IMR-90 (cell line): ENCODE measurements at regions not wholly inside any gene's neighbourhood (a gene's known extent, or its start where the extent isn't known, plus 50 kb on each side); places are given as distances from the start of the nearest gene placed in this dataset.
"Not testable (repeated sequence)": the region's sequence is repeated elsewhere in the genome, so short reads cannot be mapped to it uniquely, and the experiment has no call there.

ENCODE experiments used
- ATAC-seq: fragments of 200-7000 bp; cut with Tn5 transposase; 2 replicates; pipeline ENCODE4 v1.9.1; 2020; ENCODE audit warnings: low read depth, mild to moderate bottlenecking, moderate library complexity
- BruUV-seq: library from RNA; stranded (reverse); fragments of 400-500 nt; replicated peaks from 2 replicates; lab custom pipeline; 2021; lab: Mats Ljungman, UMichigan
- CTCF ChIA-PET: fragments of 300-600 bp; formaldehyde crosslinking; extraction: SDS; loops from one replicate; lab custom pipeline; 2021; ENCODE audit warnings: antibody characterized with exemption; lab: Yijun Ruan, JAX
- POLR2A ChIA-PET: fragments of 300-600 bp; sonication (Branson Sonifier 250); formaldehyde crosslinking; loops from one replicate; lab custom pipeline; 2022; ENCODE audit warnings: antibody characterized with exemption; ENCODE audit not compliant: unreplicated experiment; lab: Charles Lee
- DNase-seq: peaks from one replicate; pipeline ENCODE4 v3.0.0; 2013
- H2AFZ ChIP-seq: replicated peaks from 2 replicates; pipeline ENCODE3; 2013; ENCODE audit warnings: low read length, mild to moderate bottlenecking; ENCODE audit not compliant: poor library complexity
- H2AK5ac ChIP-seq: 2 replicates; pipeline ENCODE4 v1.6.1; 2013; ENCODE audit warnings: low read depth, low read length, inconsistent platforms
- H2AK9ac ChIP-seq: replicated peaks from 2 replicates; pipeline ENCODE3; 2013; ENCODE audit warnings: mild to moderate bottlenecking, low read depth, low read length, moderate library complexity; ENCODE audit not compliant: poor library complexity
- H2BK120ac ChIP-seq: 2 replicates; pipeline ENCODE4 v1.6.1; 2013; ENCODE audit warnings: low read depth, low read length, inconsistent platforms
- H2BK15ac ChIP-seq: 3 replicates; pipeline ENCODE4 v1.6.1; 2013; ENCODE audit warnings: low read depth, low read length, inconsistent platforms
- H2BK20ac ChIP-seq: 2 replicates; pipeline ENCODE4 v1.6.1; 2013; ENCODE audit warnings: low read depth, mild to moderate bottlenecking, inconsistent platforms, low read length, moderate library complexity
- H2BK5ac ChIP-seq: 2 replicates; pipeline ENCODE4 v1.6.1; 2013; ENCODE audit warnings: mild to moderate bottlenecking, low read depth, low read length, inconsistent platforms; ENCODE audit not compliant: poor library complexity, severe bottlenecking
- H3K14ac ChIP-seq: replicated peaks from 2 replicates; pipeline ENCODE4 v1.6.1; 2013; ENCODE audit warnings: low read depth, low read length, inconsistent platforms
- H3K18ac ChIP-seq: 2 replicates; pipeline ENCODE4 v1.6.1; 2013; ENCODE audit warnings: low read depth, low read length, control low read depth
- H3K23ac ChIP-seq: 2 replicates; pipeline ENCODE4 v1.6.1; 2013; ENCODE audit warnings: low read depth, low read length, inconsistent platforms
- H3K27ac ChIP-seq: 2 replicates; pipeline ENCODE4 v1.5.1; 2013; ENCODE audit warnings: mild to moderate bottlenecking, control low read depth, low read length; ENCODE audit not compliant: insufficient read depth
- H3K27me3 ChIP-seq: 2 replicates; pipeline ENCODE4 v1.6.1; 2013; ENCODE audit warnings: low read length; ENCODE audit not compliant: control insufficient read depth, insufficient read depth
- H3K36me3 ChIP-seq: 2 replicates; pipeline ENCODE4 v1.6.1; 2013; ENCODE audit warnings: low read length, mixed read lengths; ENCODE audit not compliant: control insufficient read depth, insufficient read depth
- H3K4ac ChIP-seq: 2 replicates; pipeline ENCODE4 v1.6.1; 2013; ENCODE audit warnings: low read depth, low read length, inconsistent platforms
- H3K4me1 ChIP-seq: 2 replicates; pipeline ENCODE4 v1.6.1; 2013; ENCODE audit warnings: low read length, mixed read lengths; ENCODE audit not compliant: control insufficient read depth, insufficient read depth
- H3K4me2 ChIP-seq: 2 replicates; pipeline ENCODE4 v1.6.1; 2013; ENCODE audit warnings: low read depth, mild to moderate bottlenecking, control low read depth, low read length, moderate library complexity
- H3K4me3 ChIP-seq: 2 replicates; pipeline ENCODE4 v1.5.1; 2013; ENCODE audit warnings: low read depth, mild to moderate bottlenecking, control low read depth, low read length, moderate library complexity; ENCODE audit not compliant: insufficient read depth
- H3K56ac ChIP-seq: 2 replicates; pipeline ENCODE4 v1.6.1; 2013; ENCODE audit warnings: low read length, inconsistent platforms; ENCODE audit not compliant: insufficient read depth; ENCODE audit errors: extremely low read depth
- H3K79me1 ChIP-seq, 2 experiments: 2 replicates each; pipeline ENCODE4 v1.6.1; 2013; ENCODE audit warnings: low read length in 2 of 2, inconsistent platforms in 1 of 2, low read depth in 1 of 2
- H3K9ac ChIP-seq: 2 replicates; pipeline ENCODE4 v1.6.1; 2013; ENCODE audit warnings: low read depth, low read length, control low read depth
- H3K9me1 ChIP-seq: 2 replicates; pipeline ENCODE4 v1.6.1; 2013; ENCODE audit warnings: low read length, inconsistent platforms; ENCODE audit not compliant: insufficient read depth
- H3K9me3 ChIP-seq: 2 replicates; pipeline ENCODE4 v1.6.1; 2013; ENCODE audit warnings: low read length; ENCODE audit not compliant: control insufficient read depth, insufficient read depth
- H4K20me1 ChIP-seq: 2 replicates; pipeline ENCODE4 v1.6.1; 2013; ENCODE audit warnings: low read length, inconsistent platforms; ENCODE audit not compliant: insufficient read depth
- H4K5ac ChIP-seq: 2 replicates; pipeline ENCODE4 v1.6.1; 2013; ENCODE audit warnings: mild to moderate bottlenecking, low read depth, low read length, control low read depth
- H4K8ac ChIP-seq, 2 experiments: 2 replicates each; pipeline ENCODE4 v1.6.1; 2013; ENCODE audit warnings: low read depth in 2 of 2, low read length in 2 of 2, control low read depth in 1 of 2, inconsistent platforms in 1 of 2
- H4K91ac ChIP-seq: 2 replicates; pipeline ENCODE4 v1.6.1; 2013; ENCODE audit warnings: low read depth, low read length, inconsistent platforms; ENCODE audit not compliant: insufficient read depth
- CHD1 ChIP-seq: IDR thresholded peaks from 2 replicates; pipeline ENCODE4 v1.6.1; 2012; ENCODE audit warnings: low read depth, low read length, improper control_type of control experiment
- WGBS, 2 experiments: methylation state at CpG; one replicate each; pipeline versions ENCODE4 v1.1.5 to v1.1.7; 2013; ENCODE audit warnings: missing lambda C conversion rate in 2 of 2; ENCODE audit not compliant: insufficient read length in 1 of 2; ENCODE audit errors: extremely low coverage in 2 of 2; 5-methylcytosine and 5-hydroxymethylcytosine counted together
- dilution Hi-C: fragments of 300-500 bp; cut with HindIII; formaldehyde crosslinking; loops from one replicate; pipeline ENCODE4 v1.14.3; 2018; ENCODE audit warnings: low sequenced_read_pairs; ENCODE audit not compliant: unreplicated experiment
- in situ Hi-C: fragments of 300-500 bp; cut with MboI; formaldehyde crosslinking; loops from 3 replicates; pipeline ENCODE4 v1.14.3; 2019; ENCODE audit warnings: low sequenced_read_pairs, inconsistent platforms, mixed read lengths
- intact Hi-C: fragments of 100-400 bp; cut with micrococcal nuclease; formaldehyde crosslinking; loops from 2 replicates; pipeline ENCODE4 v1.10.0; 2022

DNA sequence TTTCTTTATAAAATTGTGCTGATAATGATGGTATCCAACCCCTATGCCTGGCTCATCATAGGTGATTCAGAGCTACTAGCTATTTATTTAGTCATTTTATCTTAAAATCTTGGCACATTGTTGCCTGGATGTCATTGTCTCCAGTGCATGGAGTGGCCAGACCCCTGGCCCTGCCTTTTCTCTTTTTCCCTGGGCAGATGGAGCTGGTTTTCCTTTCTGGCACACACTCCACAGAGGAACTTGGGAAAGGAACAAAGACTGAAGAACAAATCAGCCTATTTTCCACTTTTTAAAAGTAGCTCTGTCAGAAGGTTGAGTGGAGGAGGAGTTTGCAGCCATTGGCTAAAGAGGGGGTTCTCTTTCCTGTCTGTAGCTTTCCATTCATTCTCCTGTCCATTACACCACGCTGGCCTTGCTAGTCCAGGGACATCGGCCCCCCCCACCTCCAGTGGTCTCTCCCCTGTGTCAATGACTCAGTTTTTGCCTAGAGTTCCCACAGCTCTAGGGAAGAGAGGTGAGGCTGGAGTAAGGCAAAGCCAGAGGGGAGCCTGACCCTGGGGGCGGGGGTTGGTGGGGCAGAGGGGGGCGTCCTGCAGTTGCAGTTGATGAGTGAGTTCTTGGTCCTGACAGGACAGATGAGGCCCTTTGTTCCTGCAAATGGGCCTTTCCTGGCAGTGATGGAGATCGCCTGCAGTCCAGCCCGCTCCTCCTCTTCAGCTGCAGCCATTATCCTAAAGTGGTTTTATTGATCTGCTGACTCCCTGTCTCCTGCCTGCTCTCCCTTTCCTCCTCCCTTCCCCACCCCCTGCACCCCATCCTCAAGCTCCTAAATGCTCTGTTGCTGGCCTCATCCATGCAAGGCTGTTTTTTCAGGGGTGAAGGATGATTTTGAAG is 774.5 kb downstream of the DHX35 start:
- Histone ChIP-seq H3K4me3 (no peak overlapping the region), H2AFZ (no peak overlapping the region), H3K23ac (no peak overlapping the region), H3K36me3 (no peaks in the 10 kb centered on the region), H3K4me1 (no peaks in the 10 kb centered on the region), H3K4ac (no peak overlapping the region), H2BK5ac (no peak overlapping the region), H3K9ac (no peak overlapping the region), H4K8ac (no peak overlapping the region), H2AK9ac (no peak overlapping the region), H3K4me2 (no peak overlapping the region), H4K20me1 (no peaks in the 10 kb centered on the region), H3K79me1 (no peaks in the 10 kb centered on the region), H2BK15ac (no peak overlapping the region), H3K27me3 (no peaks in the 10 kb centered on the region), H4K91ac (no peak overlapping the region), H2BK20ac (no peak overlapping the region), H3K56ac (no peak overlapping the region), H3K9me1 (no peaks in the 10 kb centered on the region), H3K9me3 (no peaks in the 10 kb centered on the region; the same call in 1 of the 2 replicates), H2BK120ac (no peak overlapping the region), H4K5ac (no peak overlapping the region), H3K18ac (no peak overlapping the region), H2AK5ac (no peak overlapping the region), H3K27ac (no peak overlapping the region), H3K14ac (no peak overlapping the region)
- intact Hi-C loops, result no loop called here
- ATAC-seq (no peak), DNase-seq (no peak)
- ChIA-PET POLR2A (no interaction called here), CTCF (no interaction called here)
- no TSS peak for BruUV-seq
- in situ Hi-C loops, result no loop called here
- WGBS, 2 experiments, result no CpG with 5 or more reads among the region's 6 CpGs
- TF ChIP-seq CHD1, result no peak
- dilution Hi-C loops, result no loop called here

DNA sequence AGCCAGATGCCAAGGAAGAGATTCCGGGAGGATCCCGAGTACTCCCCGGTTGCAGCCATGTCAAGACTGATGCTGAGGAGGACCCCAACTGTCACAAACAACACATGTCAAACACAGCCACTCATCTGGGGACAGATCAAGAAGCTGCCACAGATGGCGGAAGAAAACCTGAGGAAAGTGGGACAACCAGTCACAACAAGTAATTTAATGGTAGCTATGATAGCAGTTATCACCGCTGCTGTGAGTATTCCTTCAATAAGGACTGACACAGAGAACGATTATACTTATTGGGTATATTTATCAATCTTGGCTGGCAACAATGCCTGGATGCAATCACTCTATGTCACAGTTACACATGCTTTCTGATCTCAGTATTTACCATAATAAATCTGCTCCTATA is 763.4 kb downstream of the DHX35 start:
- H2BK20ac ChIP-seq, DNase-seq, H3K14ac ChIP-seq, H3K79me1 ChIP-seq, H2BK15ac ChIP-seq, H2BK5ac ChIP-seq, ATAC-seq, CTCF ChIA-PET, H3K27me3 ChIP-seq, H3K27ac ChIP-seq, H3K4ac ChIP-seq, intact Hi-C loops, H3K56ac ChIP-seq, H3K9ac ChIP-seq, H2BK120ac ChIP-seq, dilution Hi-C loops, in situ Hi-C loops, H2AK5ac ChIP-seq, H4K91ac ChIP-seq, H3K9me1 ChIP-seq, H2AK9ac ChIP-seq, H3K18ac ChIP-seq, POLR2A ChIA-PET, H3K4me1 ChIP-seq, H2AFZ ChIP-seq, H3K4me2 ChIP-seq, H3K4me3 ChIP-seq, H3K9me3 ChIP-seq, H4K8ac ChIP-seq, H3K23ac ChIP-seq, H4K5ac ChIP-seq, H3K36me3 ChIP-seq, H4K20me1 ChIP-seq, BruUV-seq: not testable (repeated sequence)
- no CpG with 5 or more reads among the region's 6 CpGs for WGBS, 2 experiments
